NB4 (cell line): ENCODE measurements at regions not wholly inside any gene's neighbourhood (a gene's known extent, or its start where the extent isn't known, plus 50 kb on each side); places are given as distances from the start of the nearest gene placed in this dataset.
"Not testable (repeated sequence)": the region's sequence is repeated elsewhere in the genome, so short reads cannot be mapped to it uniquely, and the experiment has no call there.

ENCODE experiments used
- DNase-seq: peaks from one replicate; pipeline ENCODE4 v3.0.0; 2010; ENCODE audit warnings: low read depth
- H3K4me3 ChIP-seq: one replicate; pipeline ENCODE4 v1.5.1; 2011; ENCODE audit warnings: mild to moderate bottlenecking, low read depth, low read length, moderate library complexity
- CTCF ChIP-seq: IDR thresholded peaks from one replicate; pipeline ENCODE4 v1.5.1; 2012; ENCODE audit warnings: low read depth, low read length
- MAX ChIP-seq: IDR thresholded peaks from 2 replicates; pipeline ENCODE4 v1.6.1; 2011; ENCODE audit warnings: low read depth, low read length
- MYC ChIP-seq: IDR thresholded peaks from 2 replicates; pipeline ENCODE4 v1.6.1; 2011; ENCODE audit warnings: low read depth, low read length
- POLR2A ChIP-seq: IDR thresholded peaks from 2 replicates; pipeline ENCODE4 v1.6.1; 2011; ENCODE audit warnings: mild to moderate bottlenecking; ENCODE audit not compliant: insufficient read length; ENCODE audit errors: extremely low read depth

- H3K4me3 ChIP-seq, result no peak overlapping the region
- TF ChIP-seq POLR2A, result no peak
- TF ChIP-seq MAX, result no peak
- TF ChIP-seq CTCF, result no peak
- no peak for TF ChIP-seq MYC
- peak; percentile 8 for DNase-seq
These were observed 115.9 kb upstream of the PCDH20 start for GRCh38 chr13:61531383-61532065.

GRCh38 chr13:61519214-61519613 lies 103.6 kb upstream of the PCDH20 start:
- not testable (repeated sequence) for H3K4me3 ChIP-seq, DNase-seq

GRCh38 chr13:61508936-61509335 lies 93.3 kb upstream of the PCDH20 start:
- DNase-seq, result no peak
- no peak for TF ChIP-seq CTCF
- TF ChIP-seq MAX, result no peak
- TF ChIP-seq MYC, result no peak
- no peak for TF ChIP-seq POLR2A
- no peak overlapping the region for H3K4me3 ChIP-seq

GRCh38 chr13:61500176-61500575 lies 84.5 kb upstream of the PCDH20 start:
- no peak for TF ChIP-seq POLR2A
- no peak for TF ChIP-seq CTCF
- TF ChIP-seq MYC, result no peak
- no peak for TF ChIP-seq MAX
- DNase-seq, result no peak
- no peak overlapping the region for H3K4me3 ChIP-seq

- H3K4me3 ChIP-seq, result no peak overlapping the region
- TF ChIP-seq CTCF, result no peak
- no peak for TF ChIP-seq MYC
- no peak for DNase-seq
These were observed 80.0 kb upstream of the PCDH20 start for GRCh38 chr13:61495648-61496047.

- DNase-seq, H3K4me3 ChIP-seq: not testable (repeated sequence)
These were observed 77.9 kb upstream of the PCDH20 start for GRCh38 chr13:61493556-61493955.

- DNase-seq, result no peak
- TF ChIP-seq CTCF, result no peak
- no peak overlapping the region for H3K4me3 ChIP-seq
These were observed 70.8 kb upstream of the PCDH20 start for GRCh38 chr13:61486496-61486895.
